ENCODE measurements at regions not wholly inside any gene's neighbourhood (a gene's known extent, or its start where the extent isn't known, plus 50 kb on each side); places are given as distances from the start of the nearest gene placed in this dataset.
"Not testable (repeated sequence)": the region's sequence is repeated elsewhere in the genome, so short reads cannot be mapped to it uniquely, and the experiment has no call there.

- Histone ChIP-seq H3K9me3 (no peaks in the 10 kb centered on the region), H3K4me3 (no peak overlapping the region), H3K27me3 (ENCODE audit: low read depth) (no peaks in the 10 kb centered on the region), H3K27ac (no peak overlapping the region), H3K36me3 (no peaks in the 10 kb centered on the region), H3K4me1 (no peaks in the 10 kb centered on the region)
- intact Hi-C loops (cut with DNase I): no loop called here
- TF ChIP-seq, protein P1, sequence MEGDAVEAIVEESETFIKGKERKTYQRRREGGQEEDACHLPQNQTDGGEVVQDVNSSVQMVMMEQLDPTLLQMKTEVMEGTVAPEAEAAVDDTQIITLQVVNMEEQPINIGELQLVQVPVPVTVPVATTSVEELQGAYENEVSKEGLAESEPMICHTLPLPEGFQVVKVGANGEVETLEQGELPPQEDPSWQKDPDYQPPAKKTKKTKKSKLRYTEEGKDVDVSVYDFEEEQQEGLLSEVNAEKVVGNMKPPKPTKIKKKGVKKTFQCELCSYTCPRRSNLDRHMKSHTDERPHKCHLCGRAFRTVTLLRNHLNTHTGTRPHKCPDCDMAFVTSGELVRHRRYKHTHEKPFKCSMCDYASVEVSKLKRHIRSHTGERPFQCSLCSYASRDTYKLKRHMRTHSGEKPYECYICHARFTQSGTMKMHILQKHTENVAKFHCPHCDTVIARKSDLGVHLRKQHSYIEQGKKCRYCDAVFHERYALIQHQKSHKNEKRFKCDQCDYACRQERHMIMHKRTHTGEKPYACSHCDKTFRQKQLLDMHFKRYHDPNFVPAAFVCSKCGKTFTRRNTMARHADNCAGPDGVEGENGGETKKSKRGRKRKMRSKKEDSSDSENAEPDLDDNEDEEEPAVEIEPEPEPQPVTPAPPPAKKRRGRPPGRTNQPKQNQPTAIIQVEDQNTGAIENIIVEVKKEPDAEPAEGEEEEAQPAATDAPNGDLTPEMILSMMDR (IDR thresholded peaks at IDR 0.05): no peak
- DNase-seq: no peak
- ATAC-seq: no peak
These were observed 1905.4 kb upstream of the FLRT2 start for GRCh38 chr14:83624541-83624940.

DNA sequence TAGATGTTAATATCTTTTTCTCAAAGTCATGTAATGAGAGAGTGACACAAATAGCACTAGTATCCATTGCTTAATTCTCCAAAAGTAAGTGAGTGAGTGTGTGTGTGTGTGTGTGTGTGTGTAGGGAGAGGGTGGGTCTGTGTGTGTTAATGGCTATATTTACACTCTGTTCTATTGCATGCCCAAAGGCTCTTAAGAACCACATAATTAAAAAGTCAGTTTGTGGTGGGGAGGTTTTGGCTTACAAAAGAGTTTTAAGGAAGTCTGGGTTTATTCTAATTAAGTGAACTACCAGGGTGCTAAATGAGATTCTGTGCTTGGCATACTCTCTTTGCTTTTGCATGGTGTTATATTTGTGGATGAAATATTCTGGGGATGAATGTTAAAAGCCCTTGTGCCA lies 1897.6 kb upstream of the FLRT2 start:
- Histone ChIP-seq H3K27me3 (ENCODE audit: low read depth) (no peaks in the 10 kb centered on the region), H3K9me3 (no peaks in the 10 kb centered on the region), H3K4me3 (no peak overlapping the region), H3K4me1 (no peaks in the 10 kb centered on the region), H3K36me3 (no peaks in the 10 kb centered on the region), H3K27ac (no peak overlapping the region)
- peak in 1 of 2 donors; percentile 59 for ATAC-seq
- DNase-seq: no peak
- TF ChIP-seq, protein P1 (IDR thresholded peaks at IDR 0.05): no peak
- intact Hi-C loops (cut with DNase I): no loop called here

DNA sequence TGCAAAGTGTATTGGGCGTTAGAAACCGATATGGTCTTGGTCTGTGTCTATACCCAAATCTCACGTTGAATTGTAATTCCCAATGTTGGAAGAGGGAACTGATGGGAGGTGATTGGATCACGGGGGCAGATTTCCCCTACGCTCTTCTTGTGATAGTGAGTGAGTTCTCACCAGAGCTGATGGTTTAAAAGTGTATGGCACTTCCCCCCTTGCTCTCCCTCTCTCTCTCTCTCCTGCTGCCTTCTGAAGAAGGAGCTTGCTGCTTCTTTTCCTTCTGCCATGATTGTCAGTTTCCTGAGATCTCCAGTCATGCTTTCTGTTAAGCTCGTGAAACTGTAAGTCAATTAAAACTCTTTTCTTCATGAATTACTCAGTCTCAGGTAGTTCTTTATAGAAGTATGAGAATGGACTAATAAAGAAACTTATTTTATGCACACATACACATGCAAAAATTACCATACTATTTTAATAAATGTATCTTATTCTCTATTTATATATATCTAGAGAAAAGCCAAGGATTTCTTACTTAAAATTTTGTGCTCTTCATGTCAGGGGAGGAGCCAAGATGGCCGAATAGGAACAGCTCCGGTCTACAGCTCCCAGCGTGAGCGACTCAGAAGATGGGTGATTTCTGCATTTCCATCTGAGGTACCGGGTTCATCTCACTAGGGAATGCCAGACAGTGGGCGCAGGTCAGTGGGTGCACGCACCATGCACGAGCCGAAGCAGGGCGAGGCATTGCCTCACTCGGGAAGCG lies 1891.0 kb upstream of the FLRT2 start:
- H3K27me3 ChIP-seq (ENCODE audit: low read depth): no peaks in the 10 kb centered on the region
- no peaks in the 10 kb centered on the region for H3K4me1 ChIP-seq
- DNase-seq: no peak
- intact Hi-C loops (cut with DNase I): no loop called here
- no peaks in the 10 kb centered on the region for H3K9me3 ChIP-seq
- no peak overlapping the region for H3K27ac ChIP-seq
- no peak overlapping the region for H3K4me3 ChIP-seq
- no peaks in the 10 kb centered on the region for H3K36me3 ChIP-seq
- ATAC-seq: no peak
- TF ChIP-seq, protein P1 (IDR thresholded peaks at IDR 0.05): no peak

DNA sequence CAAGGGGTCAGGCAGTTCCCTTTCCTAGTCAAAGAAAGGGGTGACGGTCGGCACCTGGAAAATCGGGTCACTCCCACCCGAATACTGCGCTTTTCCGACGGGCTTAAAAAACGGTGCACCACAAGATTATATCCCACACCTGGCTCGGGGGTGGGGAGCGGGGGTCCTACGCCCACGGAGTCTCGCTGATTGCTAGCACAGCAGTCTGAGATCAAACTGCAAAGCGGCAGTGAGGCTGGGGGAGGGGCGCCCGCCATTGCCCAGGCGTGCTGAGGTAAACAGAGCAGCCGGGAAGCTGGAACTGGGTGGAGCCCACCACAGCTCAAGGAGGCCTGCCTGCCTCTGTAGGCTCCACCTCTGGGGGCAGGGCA lies 1890.5 kb upstream of the FLRT2 start:
- H3K27ac ChIP-seq; intact Hi-C loops (cut with DNase I); H3K36me3 ChIP-seq; ATAC-seq; H3K9me3 ChIP-seq; H3K27me3 ChIP-seq (ENCODE audit: low read depth); DNase-seq; H3K4me3 ChIP-seq; H3K4me1 ChIP-seq: not testable (repeated sequence)

GRCh38 chr14:83646228-83646627 lies 1883.7 kb upstream of the FLRT2 start:
- no peak for ATAC-seq
- H3K27me3 ChIP-seq (ENCODE audit: low read depth): no peaks in the 10 kb centered on the region
- intact Hi-C loops (cut with DNase I): no loop called here

GRCh38 chr14:83660597-83660996 lies 1869.3 kb upstream of the FLRT2 start:
- no peaks in the 10 kb centered on the region for H3K4me1 ChIP-seq
- DNase-seq (no peak), ATAC-seq (no peak)
- H3K27ac ChIP-seq: no peak overlapping the region
- intact Hi-C loops (cut with DNase I): no loop called here
- TF ChIP-seq, protein P1 (IDR thresholded peaks at IDR 0.05): no peak
- no peaks in the 10 kb centered on the region for H3K36me3 ChIP-seq
- H3K4me3 ChIP-seq: no peak overlapping the region
- H3K27me3 ChIP-seq (ENCODE audit: low read depth): no peaks in the 10 kb centered on the region
- no peaks in the 10 kb centered on the region for H3K9me3 ChIP-seq

More at GRCh38 chr14:83646228-83646627, 1883.7 kb upstream of the FLRT2 start:
- TF ChIP-seq, protein P1 (IDR thresholded peaks at IDR 0.05): no peak
- no peaks in the 10 kb centered on the region for H3K4me1 ChIP-seq
- DNase-seq: no peak
- no peak overlapping the region for H3K27ac ChIP-seq
- H3K36me3 ChIP-seq: no peaks in the 10 kb centered on the region
- H3K4me3 ChIP-seq: no peak overlapping the region
- no peaks in the 10 kb centered on the region for H3K9me3 ChIP-seq
